SIG-M5 treated with dmso at 0.1 percent for 504 hours (cell line): ENCODE measurements at regions not wholly inside any gene's neighbourhood (a gene's known extent, or its start where the extent isn't known, plus 50 kb on each side); places are given as distances from the start of the nearest gene placed in this dataset.
"Not testable (repeated sequence)": the region's sequence is repeated elsewhere in the genome, so short reads cannot be mapped to it uniquely, and the experiment has no call there.

ENCODE experiments used
- DNase-seq: peaks from one replicate; lab custom pipeline; 2025; ENCODE audit not compliant: unreplicated experiment; lab: John Stamatoyannopoulos, UW

GRCh38 chr4:126853715-126854114 lies 779.0 kb upstream of the INTU start:
- DNase-seq = no peak

DNA sequence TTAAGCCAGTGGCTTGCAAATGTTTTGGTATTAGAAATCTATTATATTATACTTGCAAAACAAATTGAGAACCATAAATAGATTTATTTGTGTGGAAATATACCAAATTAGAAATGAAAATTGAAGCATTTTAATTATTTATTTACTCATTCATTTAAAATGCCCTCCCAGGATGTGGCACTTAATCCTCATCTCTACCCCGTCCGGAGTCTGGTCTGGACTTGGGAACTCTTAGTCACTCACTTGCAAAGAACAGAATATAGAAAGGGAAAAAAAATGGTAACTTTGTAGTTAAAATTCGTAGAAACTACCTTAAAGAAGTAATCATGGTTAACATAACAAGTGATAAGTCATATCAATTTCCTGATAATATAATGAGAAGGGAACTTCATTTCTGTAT lies 775.9 kb upstream of the INTU start:
- no peak for DNase-seq

DNA sequence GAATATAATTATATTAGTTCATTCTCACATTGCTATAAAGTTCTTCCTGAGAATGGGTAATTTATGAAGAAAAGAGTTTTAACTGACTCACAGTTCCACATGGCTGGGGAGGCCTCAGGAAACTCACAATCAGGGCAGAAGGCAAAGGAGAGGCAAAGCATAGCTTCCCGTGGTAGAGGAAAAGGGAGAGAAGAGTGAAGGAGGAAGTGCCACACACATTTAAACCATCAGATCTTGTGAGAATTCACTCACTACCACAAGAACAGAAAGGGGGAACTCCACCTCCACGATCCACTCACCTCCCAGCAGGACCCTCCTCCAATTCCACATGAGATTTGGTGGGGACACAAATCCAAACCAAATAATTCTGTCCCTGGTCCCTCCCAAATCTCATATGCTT lies 773.4 kb upstream of the INTU start:
- no peak for DNase-seq

GRCh38 chr4:126859872-126860271 lies 772.9 kb upstream of the INTU start:
- DNase-seq = no peak

DNA sequence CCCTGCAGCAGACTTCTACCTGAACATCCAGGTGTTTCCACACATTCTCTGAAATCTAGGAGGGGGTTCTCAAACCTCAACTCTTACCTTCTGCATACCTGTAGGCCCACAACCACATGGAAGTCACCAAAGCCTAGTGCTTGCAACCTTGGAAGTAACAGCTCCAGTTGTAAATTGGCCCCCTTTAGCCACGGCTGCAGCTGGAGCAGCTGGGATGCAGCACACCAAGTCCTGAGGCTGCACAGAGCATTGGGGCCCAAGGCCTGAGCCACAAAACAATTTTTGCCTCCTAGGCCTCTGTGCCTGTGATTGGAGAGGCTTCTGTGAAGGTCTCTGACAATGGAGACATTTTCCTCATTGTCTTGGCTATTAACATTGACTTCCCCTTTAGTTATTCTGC lies 772.4 kb upstream of the INTU start:
- no peak for DNase-seq

DNA sequence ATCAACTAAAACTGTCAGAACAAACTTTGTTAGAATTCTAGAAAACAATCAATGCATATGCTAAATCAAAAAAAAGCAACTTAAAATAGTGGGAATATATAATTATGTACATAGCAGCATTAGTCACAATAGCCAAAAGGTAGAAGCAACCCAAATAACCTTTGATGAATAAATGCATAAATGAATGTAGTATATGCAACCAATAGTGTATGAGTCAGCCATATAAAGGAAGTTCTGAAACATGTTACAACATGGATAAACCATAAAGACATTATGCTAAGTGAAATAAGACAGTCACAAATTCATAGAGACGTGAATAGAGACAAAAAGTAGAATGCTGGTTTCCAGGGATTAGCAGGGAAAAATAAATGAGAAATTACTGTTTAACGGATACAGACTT lies 762.8 kb upstream of the INTU start:
- no peak for DNase-seq

DNA sequence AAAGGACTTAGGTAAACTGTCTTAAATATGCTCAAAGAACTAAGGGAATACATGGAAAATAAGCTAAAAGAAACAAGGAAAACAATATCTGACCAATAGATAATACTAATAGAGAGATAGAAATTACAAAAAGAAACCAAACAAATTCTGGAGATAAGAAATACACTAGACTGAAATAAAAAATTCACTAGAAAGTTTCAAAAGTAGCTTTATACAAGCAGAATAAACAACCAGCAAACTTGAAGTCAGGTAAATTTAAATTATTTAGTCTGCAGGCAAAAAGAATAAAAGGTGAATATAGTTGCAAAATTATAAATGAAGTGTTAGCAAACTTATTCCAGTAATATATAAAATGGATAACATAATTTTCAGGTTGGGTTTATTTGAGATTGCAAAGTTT lies 760.9 kb upstream of the INTU start:
- no peak for DNase-seq

DNA sequence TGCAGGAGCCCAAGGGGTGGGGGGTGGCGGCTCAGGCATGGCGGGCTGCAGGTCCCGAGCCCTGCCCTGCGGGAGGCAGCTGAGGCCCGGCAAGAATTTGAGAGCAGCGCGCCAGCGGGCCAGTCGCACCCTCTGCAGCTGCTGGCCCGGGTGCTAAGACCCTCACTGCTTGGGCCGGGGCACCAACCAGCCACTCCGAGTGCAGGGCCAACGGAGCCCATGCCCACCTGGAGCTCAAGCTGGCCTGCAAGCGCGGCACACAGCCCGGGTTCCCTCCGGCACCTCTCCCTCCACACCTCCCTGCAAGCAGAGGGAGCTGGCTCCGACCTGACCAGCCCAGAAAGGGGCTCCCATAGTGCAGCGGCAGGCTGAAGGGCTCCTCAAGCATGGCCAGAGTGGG lies 758.2 kb upstream of the INTU start:
- DNase-seq = no peak

DNA sequence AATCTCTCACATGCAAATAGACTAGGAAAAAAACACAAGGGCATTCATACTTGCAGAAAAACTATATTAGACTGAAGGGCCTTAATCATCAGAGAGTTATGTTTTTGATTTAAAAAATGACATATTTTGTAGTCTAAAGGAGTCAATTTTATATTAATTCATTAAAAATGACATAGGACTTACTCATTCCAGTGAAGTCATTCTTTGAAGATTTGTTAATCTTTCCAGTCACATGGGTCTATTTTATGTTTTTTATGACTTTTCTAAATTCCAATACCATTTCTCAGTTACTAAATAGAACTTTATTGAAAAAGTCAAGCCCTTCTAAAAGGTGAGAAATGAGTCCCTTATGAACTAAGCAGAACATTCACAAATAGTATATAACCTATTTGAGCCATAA lies 743.8 kb upstream of the INTU start:
- DNase-seq = no peak

DNA sequence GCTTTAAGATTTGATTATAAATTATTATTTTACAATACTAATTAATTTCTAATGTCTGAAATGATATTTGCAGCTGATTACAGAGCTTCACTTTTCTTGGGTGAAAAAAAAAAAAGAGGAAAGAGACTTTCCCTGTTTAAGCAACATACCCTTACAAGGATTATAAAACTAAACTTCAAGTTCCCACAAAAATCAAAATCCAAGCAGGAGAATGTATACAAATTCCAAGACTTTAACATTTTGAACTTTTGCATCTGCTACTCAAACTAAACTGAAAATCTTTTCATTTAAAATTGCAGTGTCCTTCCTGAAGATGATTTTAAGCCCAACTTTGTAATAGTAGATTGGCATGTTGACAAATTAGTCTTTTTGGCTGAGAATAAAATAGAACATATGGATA lies 742.4 kb upstream of the INTU start:
- no peak for DNase-seq

- no peak for DNase-seq
These were observed 741.8 kb upstream of the INTU start for GRCh38 chr4:126890994-126891393.

DNA sequence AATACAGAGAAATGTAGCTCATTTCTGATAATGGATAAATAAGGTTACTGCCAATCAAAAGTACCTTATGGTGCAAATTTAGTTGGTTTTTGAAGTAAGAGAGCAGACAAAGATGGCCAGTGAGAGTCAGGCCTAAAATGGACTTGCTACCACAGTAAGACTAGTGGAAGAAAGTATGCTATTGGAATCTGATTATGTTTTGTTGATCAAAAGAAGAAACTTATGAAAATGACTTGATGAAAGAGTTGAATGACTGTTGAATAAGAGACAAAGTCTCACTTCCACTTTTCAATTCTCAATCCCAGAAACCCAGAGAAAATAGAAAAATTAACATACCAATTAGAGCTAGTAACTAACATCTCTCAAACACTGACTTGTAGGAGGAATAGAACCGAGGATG lies 737.8 kb upstream of the INTU start:
- DNase-seq = no peak

DNA sequence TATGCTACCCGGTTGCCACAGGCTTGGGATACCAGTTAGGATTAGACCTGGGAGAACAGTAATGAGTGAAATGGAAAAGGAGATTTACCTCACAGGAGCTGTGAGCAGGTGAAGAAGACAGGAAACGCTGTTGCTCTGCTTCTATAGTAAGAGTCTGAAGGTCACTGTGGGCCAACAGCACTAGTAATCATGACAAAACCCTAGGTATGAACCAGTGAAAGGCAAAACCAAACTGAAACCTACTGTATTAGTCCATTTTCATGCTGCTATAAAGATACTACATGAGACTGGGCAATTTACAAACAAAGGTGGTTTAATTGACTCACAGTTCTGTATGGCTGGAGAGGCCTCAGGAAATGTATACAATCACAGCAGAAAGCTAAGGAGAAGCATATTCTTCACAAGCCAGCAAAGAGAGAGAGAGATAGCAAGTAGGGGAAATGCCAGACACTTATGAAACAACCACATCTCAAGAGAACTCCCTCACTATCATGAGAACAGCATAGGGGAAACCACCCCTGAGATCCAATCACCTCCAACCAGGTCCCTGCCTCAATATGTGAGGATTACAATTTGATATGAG lies 736.7 kb upstream of the INTU start:
- no peak for DNase-seq

DNA sequence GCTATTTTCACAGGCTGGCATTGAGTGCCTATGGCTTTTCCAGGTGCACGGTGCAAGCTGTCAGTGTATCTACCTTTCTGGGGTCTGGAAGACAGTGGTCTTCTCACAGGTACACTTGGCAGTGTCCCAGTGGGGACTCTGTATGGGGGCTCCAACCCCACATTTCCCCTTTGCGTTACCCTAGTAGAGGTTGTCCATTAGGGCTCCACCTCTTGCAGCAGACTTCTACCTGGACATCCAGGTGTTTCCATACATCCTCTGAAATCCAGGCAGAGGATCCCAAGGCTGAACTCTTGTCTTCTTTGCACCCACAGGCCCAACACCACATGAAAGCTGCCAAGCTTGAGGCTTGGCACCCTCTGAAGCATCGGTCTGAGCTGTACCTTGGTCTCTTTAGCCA lies 735.7 kb upstream of the INTU start:
- no peak for DNase-seq

DNA sequence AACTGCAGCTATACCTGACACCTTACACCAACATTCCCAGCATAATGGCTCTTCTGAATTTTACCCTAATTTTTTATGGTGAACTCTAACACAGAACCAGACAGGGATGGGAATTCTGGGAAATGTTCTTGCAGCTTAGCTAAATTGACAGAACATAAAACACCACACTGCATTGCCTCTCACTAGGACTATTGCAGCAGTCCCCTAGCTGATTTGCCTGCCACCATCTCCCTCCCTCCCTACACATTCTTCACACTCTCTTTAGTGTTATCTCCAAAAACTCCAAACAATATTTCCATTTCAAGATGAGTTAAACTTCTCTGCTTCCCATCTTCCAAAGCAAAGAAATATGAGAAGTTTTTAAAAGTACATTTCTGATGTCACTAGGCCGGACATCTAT lies 733.9 kb upstream of the INTU start:
- DNase-seq = no peak

DNA sequence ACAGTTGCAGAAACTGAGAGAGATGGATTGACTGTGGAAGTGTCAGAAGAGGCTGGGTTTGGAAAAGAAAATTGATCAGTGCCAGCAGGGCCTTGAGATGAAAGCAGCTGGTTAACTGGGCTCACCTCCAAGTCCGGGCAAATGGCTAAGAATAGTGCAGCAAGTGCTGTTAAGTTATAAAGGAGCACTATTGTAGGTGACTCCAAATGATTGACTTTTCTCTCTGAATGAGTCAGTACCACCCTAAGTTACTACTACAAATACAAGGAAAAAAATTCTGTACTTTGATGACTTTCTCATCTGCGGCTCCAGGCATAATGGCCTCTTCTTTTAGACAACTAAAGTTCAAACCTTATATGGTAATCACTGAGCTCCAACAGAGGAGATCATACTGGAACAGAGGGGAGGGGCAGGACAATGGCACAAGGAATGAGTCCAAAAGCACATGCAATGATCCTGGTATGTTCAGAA lies 733.4 kb upstream of the INTU start:
- no peak for DNase-seq

DNA sequence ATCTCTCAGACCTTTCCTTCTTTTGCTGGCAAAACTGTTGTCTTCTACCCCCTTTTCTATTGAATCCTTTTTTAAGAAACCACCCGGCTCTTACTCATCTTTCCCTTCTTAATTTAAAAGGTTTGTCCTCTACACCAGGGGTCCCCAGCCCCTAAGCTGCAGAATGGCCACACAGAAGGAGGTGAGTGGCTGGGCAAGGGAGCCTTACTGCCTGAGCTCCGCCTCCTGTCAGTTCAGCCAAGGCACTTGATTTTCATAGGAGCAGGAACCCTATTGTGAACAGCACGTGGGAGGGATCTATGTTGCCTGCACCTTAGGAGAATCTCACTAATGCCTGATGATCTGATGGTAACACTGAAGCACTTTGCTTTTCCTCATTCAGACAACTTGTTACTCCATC lies 726.3 kb upstream of the INTU start:
- DNase-seq = no peak

GRCh38 chr4:126907389-126907788 lies 725.4 kb upstream of the INTU start:
- no peak for DNase-seq

GRCh38 chr4:126916049-126916625 lies 716.6 kb upstream of the INTU start:
- no peak for DNase-seq

- DNase-seq = no peak
These were observed 716.1 kb upstream of the INTU start for GRCh38 chr4:126916626-126917140.

DNA sequence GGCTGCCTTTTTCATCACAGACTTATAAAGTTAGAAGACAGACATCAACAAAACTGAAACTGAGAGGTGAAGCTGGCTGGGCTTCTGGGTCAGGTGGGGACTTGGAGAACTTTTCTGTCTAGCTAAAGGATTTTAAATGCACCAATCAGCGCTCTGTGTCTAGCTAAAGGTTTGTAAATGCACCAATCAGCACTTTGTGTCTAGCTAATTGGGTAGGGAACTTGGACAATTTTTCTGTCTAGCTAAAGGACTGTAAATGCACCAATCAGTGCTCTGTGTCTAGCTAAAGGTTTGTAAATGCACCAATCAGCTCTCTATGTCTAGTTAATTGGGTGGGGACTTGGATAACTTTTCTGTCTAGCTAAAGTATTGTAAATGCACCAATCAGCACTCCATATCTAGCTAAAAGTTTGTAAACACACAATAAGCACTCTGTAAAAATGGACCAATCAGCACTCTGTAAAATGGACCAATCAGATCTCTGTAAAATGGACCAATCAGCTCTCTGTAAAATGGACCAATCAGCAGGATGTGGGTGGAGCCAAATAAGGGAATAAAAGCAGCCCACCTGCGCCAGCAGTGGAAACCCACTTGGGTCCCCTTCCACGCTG lies 710.3 kb upstream of the INTU start:
- not testable (repeated sequence) for DNase-seq

DNA sequence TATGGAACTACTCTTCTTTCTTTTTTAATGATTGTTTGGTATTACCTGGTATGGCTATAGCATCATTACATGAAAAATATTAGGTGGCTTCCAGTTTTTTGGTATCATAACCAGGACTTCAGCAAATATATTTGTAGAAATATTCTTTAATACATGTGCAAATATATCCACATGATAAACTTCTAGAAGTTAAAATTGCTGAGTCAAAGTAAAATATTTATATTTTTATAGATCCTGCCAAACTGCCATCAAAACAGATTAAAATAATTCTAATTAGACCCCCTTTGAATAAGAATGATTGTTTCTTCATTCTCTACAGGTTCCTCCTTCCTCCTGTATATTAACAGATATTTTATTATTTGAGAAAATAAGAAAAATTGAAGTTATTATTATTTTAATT lies 708.5 kb upstream of the INTU start:
- no peak for DNase-seq

DNA sequence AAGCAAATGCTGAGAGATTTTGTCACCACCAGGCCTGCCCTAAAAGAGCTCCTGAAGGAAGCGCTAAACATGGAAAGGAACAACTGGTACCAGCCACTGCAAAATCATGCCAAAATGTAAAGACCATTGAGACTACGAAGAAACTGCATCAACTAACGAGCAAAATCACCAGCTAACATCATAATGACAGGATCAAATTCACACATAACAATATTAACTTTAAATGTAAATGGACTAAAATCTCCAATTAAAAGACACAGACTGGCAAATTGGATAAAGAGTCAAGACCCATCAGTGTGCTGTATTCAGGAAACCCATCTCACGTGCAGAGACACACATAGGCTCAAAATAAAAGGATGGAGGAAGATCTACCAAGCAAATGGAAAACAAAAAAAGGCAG lies 702.7 kb upstream of the INTU start:
- not testable (repeated sequence) for DNase-seq
